DND-41 (cell line): ENCODE measurements at regions not wholly inside any gene's neighbourhood (a gene's known extent, or its start where the extent isn't known, plus 50 kb on each side); places are given as distances from the start of the nearest gene placed in this dataset.

Experiments
- ATAC-seq: fragments of 200-7000 bp; cut with Tn5 transposase; 3 replicates; pipeline ENCODE4 v1.9.1; 2021; ENCODE audit warnings: low read depth; ENCODE audit not compliant: insufficient read depth
- DNase-seq: peaks from one replicate; pipeline ENCODE4 v3.0.0-alpha.2; 2020
- H2AFZ ChIP-seq: 2 replicates; pipeline ENCODE4 v1.6.0; 2012; ENCODE audit warnings: low read depth, low read length
- H3K27ac ChIP-seq: 2 replicates; pipeline ENCODE4 v1.5.1; 2012; ENCODE audit warnings: low read length, inconsistent platforms
- H3K27me3 ChIP-seq: fragments of 200-600 bp; sonication (generic); 2 replicates; pipeline ENCODE4 v1.6.0; 2012; ENCODE audit warnings: low read length, mild to moderate bottlenecking, inconsistent platforms; ENCODE audit not compliant: insufficient read depth, poor library complexity
- H3K36me3 ChIP-seq: 2 replicates; pipeline ENCODE4 v1.5.1; 2012; ENCODE audit warnings: low read length, inconsistent platforms; ENCODE audit not compliant: insufficient read depth
- H3K4me1 ChIP-seq: 2 replicates; pipeline ENCODE4 v1.5.1; 2012; ENCODE audit warnings: mild to moderate bottlenecking, low read length; ENCODE audit not compliant: insufficient read depth
- H3K4me2 ChIP-seq: 2 replicates; pipeline ENCODE4 v1.6.0; 2012; ENCODE audit warnings: mild to moderate bottlenecking, moderate library complexity, low read length, inconsistent platforms; ENCODE audit not compliant: insufficient read depth
- H3K4me3 ChIP-seq, 2 experiments: fragments of 200-600 bp in 1 of 2; shearing (Covaris generic) in 1 of 2; 2 replicates each; pipeline ENCODE4 v1.5.1; 2012 to 2016; ENCODE audit warnings: inconsistent platforms in 2 of 2, low read length in 2 of 2, mild to moderate bottlenecking in 2 of 2, low read depth in 1 of 2, moderate library complexity in 1 of 2
- H3K79me2 ChIP-seq: 2 replicates; pipeline ENCODE4 v1.6.0; 2012; ENCODE audit warnings: low read length, inconsistent platforms; ENCODE audit not compliant: insufficient read depth
- H3K9ac ChIP-seq: 2 replicates; pipeline ENCODE4 v1.6.0; 2012; ENCODE audit warnings: low read depth, mild to moderate bottlenecking, inconsistent platforms, low read length, moderate library complexity
- H3K9me3 ChIP-seq: 2 replicates; pipeline ENCODE4 v1.5.1; 2012; ENCODE audit warnings: low read length, moderate library complexity, mild to moderate bottlenecking, inconsistent platforms; ENCODE audit not compliant: insufficient read depth, severe bottlenecking
- H4K20me1 ChIP-seq: 2 replicates; pipeline ENCODE4 v1.6.0; 2012; ENCODE audit warnings: low read length; ENCODE audit not compliant: insufficient read depth
- CTCF ChIP-seq: IDR thresholded peaks from 2 replicates; pipeline ENCODE4 v1.5.1; 2012; ENCODE audit warnings: borderline replicate concordance, low read length, moderate library complexity, mild to moderate bottlenecking; ENCODE audit not compliant: poor library complexity, severe bottlenecking; ENCODE audit errors: extremely low read depth
- EZH2 ChIP-seq: IDR thresholded peaks from 3 replicates; pipeline ENCODE4 v1.6.1; 2012; ENCODE audit warnings: borderline replicate concordance, low read depth, mild to moderate bottlenecking, moderate library complexity, low read length, inconsistent platforms; ENCODE audit not compliant: severe bottlenecking

DNA sequence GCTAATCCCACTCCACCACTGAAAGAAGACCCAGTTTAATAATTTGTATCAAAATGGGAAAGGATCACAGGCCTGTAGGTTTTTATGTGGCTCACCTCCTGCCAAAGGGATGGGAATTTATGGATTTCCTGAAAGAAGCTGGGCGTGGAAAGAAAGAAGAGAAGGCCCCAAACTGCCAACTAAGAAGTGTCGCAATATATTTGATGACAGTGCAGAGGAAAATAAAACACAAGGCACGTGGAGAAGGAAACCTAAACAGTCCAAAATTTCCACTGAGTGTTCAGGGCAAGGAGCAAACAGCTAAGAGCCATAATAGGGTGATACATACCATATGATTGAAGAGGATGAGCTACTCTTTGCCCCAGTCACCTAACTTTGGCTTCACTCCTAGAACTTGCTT, 667.2 kb downstream of the GATA3 start:
- Histone ChIP-seq H3K27ac (no peak overlapping the region), H3K4me2 (no peak overlapping the region), H3K27me3 (no peaks in the 10 kb centered on the region), H4K20me1 (no peaks in the 10 kb centered on the region), H3K4me1 (no peaks in the 10 kb centered on the region), H3K4me3 (no peak overlapping the region), H2AFZ (no peak overlapping the region), H3K9me3 (peaks cover 17% of the 10 kb centered on the region), H3K79me2 (no peaks in the 10 kb centered on the region), H3K36me3 (no peaks in the 10 kb centered on the region), H3K9ac (no peak overlapping the region)
- TF ChIP-seq EZH2 (no peak), CTCF (no peak)
- DNase-seq: no peak
- no peak for ATAC-seq

DNA sequence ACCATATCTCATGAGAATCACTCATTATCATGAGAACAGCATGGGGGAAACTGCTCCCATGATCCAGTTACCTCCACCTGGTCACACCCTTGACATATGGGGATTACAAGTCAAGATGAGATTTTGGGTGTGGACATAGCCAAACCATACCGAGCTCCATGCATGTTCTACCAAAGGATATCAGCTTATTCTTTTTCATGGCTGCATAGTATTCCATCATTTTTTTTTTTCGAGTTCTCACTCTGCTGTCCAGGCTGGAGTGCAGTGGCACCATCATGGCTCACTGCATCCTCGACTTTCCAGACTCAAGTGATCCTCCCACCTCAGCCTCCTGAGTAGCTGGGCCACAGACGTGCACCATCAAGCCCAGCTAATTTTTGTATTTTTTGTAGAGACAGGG, 668.3 kb downstream of the GATA3 start:
- Histone ChIP-seq H2AFZ (no peak overlapping the region), H3K79me2 (no peaks in the 10 kb centered on the region), H3K9me3 (peaks cover 17% of the 10 kb centered on the region), H4K20me1 (no peaks in the 10 kb centered on the region), H3K4me1 (no peaks in the 10 kb centered on the region), H3K4me2 (no peak overlapping the region), H3K9ac (no peak overlapping the region), H3K36me3 (no peaks in the 10 kb centered on the region), H3K27me3 (no peaks in the 10 kb centered on the region), H3K4me3 (no peak overlapping the region), H3K27ac (no peak overlapping the region)
- ATAC-seq: no peak
- no peak for DNase-seq
- TF ChIP-seq EZH2 (no peak), CTCF (no peak)

- Histone ChIP-seq H3K79me2 (no peaks in the 10 kb centered on the region), H3K36me3 (no peaks in the 10 kb centered on the region), H2AFZ (no peak overlapping the region), H3K9me3 (no peaks in the 10 kb centered on the region), H3K4me3 (no peak overlapping the region), H3K4me2 (no peak overlapping the region), H4K20me1 (no peaks in the 10 kb centered on the region), H3K27ac (no peak overlapping the region), H3K9ac (no peak overlapping the region), H3K4me1 (no peaks in the 10 kb centered on the region), H3K27me3 (no peaks in the 10 kb centered on the region)
- no peak for TF ChIP-seq EZH2
- no peak for TF ChIP-seq CTCF
- ATAC-seq (no peak), DNase-seq (no peak)
Measured at GRCh38 chr10:8725343-8725742, 670.9 kb downstream of the GATA3 start.

- H3K27me3 ChIP-seq: no peaks in the 10 kb centered on the region
- H3K4me3 ChIP-seq: no peak overlapping the region
- no peaks in the 10 kb centered on the region for H3K36me3 ChIP-seq
- no peaks in the 10 kb centered on the region for H3K79me2 ChIP-seq
- no peak overlapping the region for H3K27ac ChIP-seq
- TF ChIP-seq CTCF: no peak
- TF ChIP-seq EZH2: no peak
- no peak overlapping the region for H3K9ac ChIP-seq
- no peaks in the 10 kb centered on the region for H4K20me1 ChIP-seq
- ATAC-seq: no peak
- H2AFZ ChIP-seq: no peak overlapping the region
- DNase-seq: no peak
- no peaks in the 10 kb centered on the region for H3K9me3 ChIP-seq
- H3K4me2 ChIP-seq: no peak overlapping the region
- H3K4me1 ChIP-seq: no peaks in the 10 kb centered on the region
Measured at GRCh38 chr10:8726084-8726778, 671.7 kb downstream of the GATA3 start.
